ENCODE measurements at regions not wholly inside any gene's neighbourhood (a gene's known extent, or its start where the extent isn't known, plus 50 kb on each side); places are given as distances from the start of the nearest gene placed in this dataset.

DNA sequence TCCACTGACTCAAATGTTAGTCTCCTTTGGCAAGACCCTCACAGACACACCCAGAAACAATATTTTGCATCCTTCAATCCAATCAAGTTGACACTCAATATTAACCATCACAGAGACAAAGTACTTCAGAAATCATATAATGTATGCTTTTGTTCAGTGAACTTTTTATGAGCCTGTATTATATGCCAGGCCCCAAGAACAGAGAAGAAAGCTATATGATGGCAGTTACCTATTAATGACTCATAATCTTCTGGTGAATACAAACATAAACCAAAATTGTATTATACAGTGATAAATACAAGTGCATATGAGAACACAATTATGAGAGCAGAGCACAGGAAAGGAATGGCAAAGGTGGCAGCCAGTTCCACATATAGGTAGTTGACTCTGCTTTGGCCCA lies 852.0 kb upstream of the EPHA5 start:
- no peaks in the 10 kb centered on the region for H3K9me2 ChIP-seq
- no peak for TF ChIP-seq ELF1 (IDR thresholded peaks at IDR 0.05)
- TF ChIP-seq, protein P1, sequence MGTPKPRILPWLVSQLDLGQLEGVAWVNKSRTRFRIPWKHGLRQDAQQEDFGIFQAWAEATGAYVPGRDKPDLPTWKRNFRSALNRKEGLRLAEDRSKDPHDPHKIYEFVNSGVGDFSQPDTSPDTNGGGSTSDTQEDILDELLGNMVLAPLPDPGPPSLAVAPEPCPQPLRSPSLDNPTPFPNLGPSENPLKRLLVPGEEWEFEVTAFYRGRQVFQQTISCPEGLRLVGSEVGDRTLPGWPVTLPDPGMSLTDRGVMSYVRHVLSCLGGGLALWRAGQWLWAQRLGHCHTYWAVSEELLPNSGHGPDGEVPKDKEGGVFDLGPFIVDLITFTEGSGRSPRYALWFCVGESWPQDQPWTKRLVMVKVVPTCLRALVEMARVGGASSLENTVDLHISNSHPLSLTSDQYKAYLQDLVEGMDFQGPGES (IDR thresholded peaks at IDR 0.05; ENCODE audit: low read depth, low read length) = no peak
- TF ChIP-seq, protein P2, sequence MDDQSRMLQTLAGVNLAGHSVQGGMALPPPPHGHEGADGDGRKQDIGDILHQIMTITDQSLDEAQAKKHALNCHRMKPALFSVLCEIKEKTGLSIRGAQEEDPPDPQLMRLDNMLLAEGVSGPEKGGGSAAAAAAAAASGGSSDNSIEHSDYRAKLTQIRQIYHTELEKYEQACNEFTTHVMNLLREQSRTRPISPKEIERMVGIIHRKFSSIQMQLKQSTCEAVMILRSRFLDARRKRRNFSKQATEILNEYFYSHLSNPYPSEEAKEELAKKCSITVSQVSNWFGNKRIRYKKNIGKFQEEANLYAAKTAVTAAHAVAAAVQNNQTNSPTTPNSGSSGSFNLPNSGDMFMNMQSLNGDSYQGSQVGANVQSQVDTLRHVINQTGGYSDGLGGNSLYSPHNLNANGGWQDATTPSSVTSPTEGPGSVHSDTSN (IDR thresholded peaks at IDR 0.05) = no peak
- TF ChIP-seq MEF2A (IDR thresholded peaks at IDR 0.05; ENCODE audit: borderline replicate concordance, low read depth) = no peak
- no peak for TF ChIP-seq FOXJ3 (CRISPR knock-in tag; IDR thresholded peaks at IDR 0.05)
- no peak for TF ChIP-seq POLR2AphosphoS5 (IDR thresholded peaks at IDR 0.05; ENCODE audit: low read depth, low read length)
- no peak for TF ChIP-seq EZH2phosphoT487 (IDR thresholded peaks at IDR 0.05; ENCODE audit: borderline replicate concordance, low read depth)
- TF ChIP-seq, protein P3, sequence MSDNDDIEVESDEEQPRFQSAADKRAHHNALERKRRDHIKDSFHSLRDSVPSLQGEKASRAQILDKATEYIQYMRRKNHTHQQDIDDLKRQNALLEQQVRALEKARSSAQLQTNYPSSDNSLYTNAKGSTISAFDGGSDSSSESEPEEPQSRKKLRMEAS (IDR thresholded peaks at IDR 0.05; ENCODE audit: low read depth) = no peak
- TF ChIP-seq TEAD4 (IDR thresholded peaks at IDR 0.05; ENCODE audit: borderline replicate concordance, insufficient read depth) = no peak
- no peak for TF ChIP-seq CHD2 (IDR thresholded peaks at IDR 0.05; ENCODE audit: low read length, partially characterized antibody)
- no peak for TF ChIP-seq EP300 (IDR thresholded peaks at IDR 0.05; ENCODE audit: borderline replicate concordance in 1 of 2, low read depth in 1 of 2, low read length in 1 of 2)
- no peak overlapping the region for H3K4me3 ChIP-seq (ENCODE audit: low read depth in 2 of 2, low read length in 1 of 2)
- no peaks in the 10 kb centered on the region for H3F3A ChIP-seq (replicated peaks; ENCODE audit: insufficient read depth)
- no peak overlapping the region for H3K27ac ChIP-seq (ENCODE audit: low read depth in 2 of 2, low read length in 1 of 2)
- no peak for DNase-seq
- H3K9me3 ChIP-seq = no peaks in the 10 kb centered on the region
- no peaks in the 10 kb centered on the region for H3K4me1 ChIP-seq (ENCODE audit: control insufficient read depth in 1 of 2, insufficient read depth in 2 of 2, low read depth in 1 of 2, low read length in 1 of 2)
- H4K20me1 ChIP-seq (ENCODE audit: insufficient read depth) = no peaks in the 10 kb centered on the region
- POLR2A ChIA-PET = no interaction called here
- no peaks in the 10 kb centered on the region for H3K79me2 ChIP-seq (ENCODE audit: insufficient read depth)
- H3K36me3 ChIP-seq (replicated peaks in 1 of 2; ENCODE audit: control insufficient read depth in 1 of 2, insufficient read depth in 2 of 2, low read length in 1 of 2) = no peaks in the 10 kb centered on the region
- no peak overlapping the region for H3K4me2 ChIP-seq
- no peaks in the 10 kb centered on the region for H3K27me3 ChIP-seq (ENCODE audit: insufficient read depth)
- CTCF ChIA-PET = no interaction called here
- H2AFZ ChIP-seq (ENCODE audit: low read depth) = no peak overlapping the region
- H3K9ac ChIP-seq = no peak overlapping the region

DNA sequence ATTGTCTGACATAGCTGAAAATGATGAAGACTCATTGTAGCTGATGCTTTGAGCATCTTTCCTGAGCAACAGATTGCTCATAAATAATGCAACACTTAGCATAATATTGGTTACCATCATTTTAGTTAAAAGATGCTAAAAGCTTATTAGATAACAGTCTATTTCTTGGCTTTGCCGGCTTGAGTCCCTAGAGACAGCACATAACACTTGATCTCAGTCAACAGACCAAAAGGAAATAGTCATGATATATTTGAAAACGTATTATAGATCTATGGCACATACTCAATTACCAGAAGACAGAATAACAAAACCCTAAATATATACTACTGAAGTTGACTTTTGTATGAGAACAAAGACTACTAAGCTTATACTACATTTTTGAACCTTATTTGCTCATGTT lies 846.7 kb upstream of the EPHA5 start:
- ChIA-PET POLR2A (no interaction called here), CTCF (interaction anchor here (0.6 kb wide), 1 partner anchor 672 kb away, joined by 4 read pairs; no protein-coding TSS in a partner anchor)
- H4K20me1 ChIP-seq (ENCODE audit: insufficient read depth) = no peaks in the 10 kb centered on the region
- H3K27me3 ChIP-seq (ENCODE audit: insufficient read depth) = no peaks in the 10 kb centered on the region
- no peaks in the 10 kb centered on the region; the same call in 1 of the 2 replicates for H3K9me2 ChIP-seq
- H3K9ac ChIP-seq = no peak overlapping the region
- H3F3A ChIP-seq (replicated peaks; ENCODE audit: insufficient read depth) = no peaks in the 10 kb centered on the region
- DNase-seq = no peak
- H3K4me3 ChIP-seq (ENCODE audit: low read depth in 2 of 2, low read length in 1 of 2) = no peak overlapping the region
- WGBS (ENCODE audit: low lambda C conversion rate) = 2% methylated on average over 2 of the region's 2 CpGs
- H3K36me3 ChIP-seq (replicated peaks in 1 of 2; ENCODE audit: control insufficient read depth in 1 of 2, insufficient read depth in 2 of 2, low read length in 1 of 2) = no peaks in the 10 kb centered on the region
- no peaks in the 10 kb centered on the region for H3K79me2 ChIP-seq (ENCODE audit: insufficient read depth)
- H2AFZ ChIP-seq (ENCODE audit: low read depth) = no peak overlapping the region
- H3K9me3 ChIP-seq = no peaks in the 10 kb centered on the region
- no peaks in the 10 kb centered on the region for H3K4me1 ChIP-seq (ENCODE audit: control insufficient read depth in 1 of 2, insufficient read depth in 2 of 2, low read depth in 1 of 2, low read length in 1 of 2)
- H3K27ac ChIP-seq (ENCODE audit: low read depth in 2 of 2, low read length in 1 of 2) = no peak overlapping the region
- no peak overlapping the region for H3K4me2 ChIP-seq
- TF ChIP-seq, protein P3 (IDR thresholded peaks at IDR 0.05; ENCODE audit: low read depth) = no peak
- TF ChIP-seq, protein P4, sequence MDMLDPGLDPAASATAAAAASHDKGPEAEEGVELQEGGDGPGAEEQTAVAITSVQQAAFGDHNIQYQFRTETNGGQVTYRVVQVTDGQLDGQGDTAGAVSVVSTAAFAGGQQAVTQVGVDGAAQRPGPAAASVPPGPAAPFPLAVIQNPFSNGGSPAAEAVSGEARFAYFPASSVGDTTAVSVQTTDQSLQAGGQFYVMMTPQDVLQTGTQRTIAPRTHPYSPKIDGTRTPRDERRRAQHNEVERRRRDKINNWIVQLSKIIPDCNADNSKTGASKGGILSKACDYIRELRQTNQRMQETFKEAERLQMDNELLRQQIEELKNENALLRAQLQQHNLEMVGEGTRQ (IDR thresholded peaks at IDR 0.05; ENCODE audit: borderline replicate concordance, low read depth, low read length) = no peak
- no peak for TF ChIP-seq ELF1 (IDR thresholded peaks at IDR 0.05)
- no peak for TF ChIP-seq MEF2A (IDR thresholded peaks at IDR 0.05; ENCODE audit: borderline replicate concordance, low read depth)
- TF ChIP-seq, protein P5, sequence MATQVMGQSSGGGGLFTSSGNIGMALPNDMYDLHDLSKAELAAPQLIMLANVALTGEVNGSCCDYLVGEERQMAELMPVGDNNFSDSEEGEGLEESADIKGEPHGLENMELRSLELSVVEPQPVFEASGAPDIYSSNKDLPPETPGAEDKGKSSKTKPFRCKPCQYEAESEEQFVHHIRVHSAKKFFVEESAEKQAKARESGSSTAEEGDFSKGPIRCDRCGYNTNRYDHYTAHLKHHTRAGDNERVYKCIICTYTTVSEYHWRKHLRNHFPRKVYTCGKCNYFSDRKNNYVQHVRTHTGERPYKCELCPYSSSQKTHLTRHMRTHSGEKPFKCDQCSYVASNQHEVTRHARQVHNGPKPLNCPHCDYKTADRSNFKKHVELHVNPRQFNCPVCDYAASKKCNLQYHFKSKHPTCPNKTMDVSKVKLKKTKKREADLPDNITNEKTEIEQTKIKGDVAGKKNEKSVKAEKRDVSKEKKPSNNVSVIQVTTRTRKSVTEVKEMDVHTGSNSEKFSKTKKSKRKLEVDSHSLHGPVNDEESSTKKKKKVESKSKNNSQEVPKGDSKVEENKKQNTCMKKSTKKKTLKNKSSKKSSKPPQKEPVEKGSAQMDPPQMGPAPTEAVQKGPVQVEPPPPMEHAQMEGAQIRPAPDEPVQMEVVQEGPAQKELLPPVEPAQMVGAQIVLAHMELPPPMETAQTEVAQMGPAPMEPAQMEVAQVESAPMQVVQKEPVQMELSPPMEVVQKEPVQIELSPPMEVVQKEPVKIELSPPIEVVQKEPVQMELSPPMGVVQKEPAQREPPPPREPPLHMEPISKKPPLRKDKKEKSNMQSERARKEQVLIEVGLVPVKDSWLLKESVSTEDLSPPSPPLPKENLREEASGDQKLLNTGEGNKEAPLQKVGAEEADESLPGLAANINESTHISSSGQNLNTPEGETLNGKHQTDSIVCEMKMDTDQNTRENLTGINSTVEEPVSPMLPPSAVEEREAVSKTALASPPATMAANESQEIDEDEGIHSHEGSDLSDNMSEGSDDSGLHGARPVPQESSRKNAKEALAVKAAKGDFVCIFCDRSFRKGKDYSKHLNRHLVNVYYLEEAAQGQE (IDR thresholded peaks at IDR 0.05; ENCODE audit: low read depth, low read length) = no peak
- no peak for TF ChIP-seq RXRA (IDR thresholded peaks at IDR 0.05; ENCODE audit: borderline replicate concordance, low read depth)
- no peak for TF ChIP-seq YY1 (IDR thresholded peaks at IDR 0.05; ENCODE audit: low read depth)
- TF ChIP-seq, protein P2 (IDR thresholded peaks at IDR 0.05) = no peak
- TF ChIP-seq POLR2AphosphoS5 (IDR thresholded peaks at IDR 0.05; ENCODE audit: low read depth, low read length) = no peak
- TF ChIP-seq EZH2phosphoT487 (IDR thresholded peaks at IDR 0.05; ENCODE audit: borderline replicate concordance, low read depth) = no peak
- TF ChIP-seq, protein P1 (IDR thresholded peaks at IDR 0.05; ENCODE audit: low read depth, low read length) = no peak

All from SK-N-SH (cell line).